ENCODE measurements at regions not wholly inside any gene's neighbourhood (a gene's known extent, or its start where the extent isn't known, plus 50 kb on each side); places are given as distances from the start of the nearest gene placed in this dataset.

DNA sequence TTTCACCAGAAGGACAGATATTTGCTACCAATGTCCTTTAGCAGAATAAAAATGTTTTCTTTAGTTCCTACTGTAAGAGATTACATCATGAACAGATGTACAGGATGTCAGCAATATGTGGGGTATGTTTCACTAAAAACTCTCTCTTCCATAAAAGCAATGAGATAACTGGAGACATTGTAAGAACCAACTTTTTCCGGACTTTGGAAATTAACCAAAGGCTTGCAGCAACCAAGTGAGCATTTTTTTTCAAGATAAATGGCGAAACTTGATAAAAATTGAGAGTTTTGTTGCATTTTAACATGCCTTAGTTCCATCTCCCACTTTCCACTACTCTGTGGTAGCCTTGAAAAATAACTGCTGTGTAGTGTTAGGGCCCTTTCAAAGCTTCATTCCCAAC lies 429.8 kb upstream of the CDH2 start:
- POLR2A ChIA-PET (ENCODE audit: partially characterized antibody), result no interaction called here
- CTCF ChIA-PET (ENCODE audit: partially characterized antibody), result interaction anchor here (1.4 kb wide), 1 partner anchor 10 kb away, joined by 3 read pairs; no protein-coding TSS in a partner anchor
- Histone ChIP-seq H3K23ac (ENCODE audit: insufficient read length) (no peak overlapping the region), H2BK120ac (replicated peaks; ENCODE audit: low read depth, low read length) (no peak overlapping the region), H3K79me1 (ENCODE audit: low read depth, low read length) (no peaks in the 10 kb centered on the region), H3K23me2 (ENCODE audit: low read depth, low read length) (no peaks in the 10 kb centered on the region), H3K14ac (ENCODE audit: insufficient read length) (no peak overlapping the region), H3K4me2 (ENCODE audit: insufficient read depth in 1 of 2, low read depth in 2 of 2, low read length in 2 of 2) (no peak overlapping the region), H3K18ac (ENCODE audit: extremely low read depth, low read length) (no peak overlapping the region), H4K8ac (ENCODE audit: extremely low read depth, insufficient read depth, low read length) (no peak overlapping the region), H3K27me3 (replicated peaks in 1 of 4; ENCODE audit: control insufficient read depth in 3 of 4, extremely low read depth in 1 of 4, insufficient read depth in 3 of 4, low read length in 3 of 4) (no peaks in the 10 kb centered on the region), H3K9ac (replicated peaks in 1 of 4; ENCODE audit: extremely low read depth in 1 of 4, low read depth in 3 of 4, low read length in 3 of 4) (no peak overlapping the region), H4K91ac (replicated peaks; ENCODE audit: insufficient read length, low read length) (no peak overlapping the region), H4K20me1 (replicated peaks in 1 of 2; ENCODE audit: control insufficient read depth in 1 of 2, insufficient read depth in 2 of 2, low read length in 2 of 2) (no peaks in the 10 kb centered on the region), H3K56ac (replicated peaks; ENCODE audit: insufficient read length, low read depth, low read length) (no peak overlapping the region), H3K4me1 (replicated peaks in 1 of 4; ENCODE audit: control insufficient read depth in 3 of 4, insufficient read depth in 4 of 4, low read length in 3 of 4) (no peaks in the 10 kb centered on the region), H2BK12ac (ENCODE audit: low read depth, low read length) (no peak overlapping the region), H4K5ac (ENCODE audit: insufficient read length, low read depth, low read length) (no peak overlapping the region), H2BK15ac (ENCODE audit: low read length) (no peak overlapping the region), H3K27ac (ENCODE audit: low read depth, low read length) (no peak overlapping the region), H3K36me3 (ENCODE audit: control insufficient read depth in 2 of 4, insufficient read depth in 4 of 4, low read length in 3 of 4) (no peaks in the 10 kb centered on the region), H2AK5ac (ENCODE audit: low read depth, low read length) (no peak overlapping the region), H3K79me2 (ENCODE audit: control insufficient read depth in 1 of 2, insufficient read depth in 2 of 2, low read length in 2 of 2) (no peaks in the 10 kb centered on the region), H3K4ac (replicated peaks; ENCODE audit: insufficient read length, low read depth, low read length) (no peak overlapping the region), H3K4me3 (ENCODE audit: extremely low read depth in 1 of 4, insufficient read depth in 2 of 4, low read depth in 3 of 4, low read length in 4 of 4) (no peak overlapping the region), H2BK20ac (ENCODE audit: low read length) (no peak overlapping the region), H3K9me3 (ENCODE audit: insufficient read depth in 2 of 2, low read depth in 1 of 2, low read length in 1 of 2) (no peaks in the 10 kb centered on the region), H2AFZ (ENCODE audit: low read length) (no peak overlapping the region), H2BK5ac (ENCODE audit: low read depth, low read length) (no peak overlapping the region)
- FAIRE-seq (no peak), DNase-seq (ENCODE audit: low read depth in 1 of 2, low spot score in 2 of 2) (no peak)
- no peak for TF ChIP-seq GTF2F1 (IDR thresholded peaks at IDR 0.05; ENCODE audit: borderline replicate concordance, low read depth, low read length)
- TF ChIP-seq PHF8 (conservative IDR thresholded peaks at IDR 0.05; ENCODE audit: low read depth, low read length), result no peak
- TF ChIP-seq MAFK (IDR thresholded peaks at IDR 0.05; ENCODE audit: low read depth, low read length), result no peak
- TF ChIP-seq, protein P1, sequence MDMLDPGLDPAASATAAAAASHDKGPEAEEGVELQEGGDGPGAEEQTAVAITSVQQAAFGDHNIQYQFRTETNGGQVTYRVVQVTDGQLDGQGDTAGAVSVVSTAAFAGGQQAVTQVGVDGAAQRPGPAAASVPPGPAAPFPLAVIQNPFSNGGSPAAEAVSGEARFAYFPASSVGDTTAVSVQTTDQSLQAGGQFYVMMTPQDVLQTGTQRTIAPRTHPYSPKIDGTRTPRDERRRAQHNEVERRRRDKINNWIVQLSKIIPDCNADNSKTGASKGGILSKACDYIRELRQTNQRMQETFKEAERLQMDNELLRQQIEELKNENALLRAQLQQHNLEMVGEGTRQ (IDR thresholded peaks at IDR 0.05; ENCODE audit: low read length), result no peak
- no peak for TF ChIP-seq EP300 (IDR thresholded peaks at IDR 0.05; ENCODE audit: borderline replicate concordance in 1 of 2, low read depth in 2 of 2, low read length in 2 of 2)
- no peak for TF ChIP-seq SP1 (IDR thresholded peaks at IDR 0.05; ENCODE audit: low read depth, low read length)
- TF ChIP-seq FOSL1 (IDR thresholded peaks at IDR 0.05; ENCODE audit: insufficient read depth, low read depth, low read length), result no peak
- TF ChIP-seq TAF7 (optimal IDR thresholded peaks at IDR 0.05; ENCODE audit: borderline replicate concordance, low read depth, low read length), result no peak
- no peak for TF ChIP-seq RXRA (IDR thresholded peaks at IDR 0.05; ENCODE audit: insufficient read depth, low read depth, low read length)
- TF ChIP-seq TCF12 (IDR thresholded peaks at IDR 0.05; ENCODE audit: low read depth, low read length), result no peak
- WGBS, 2 experiments (ENCODE audit: extremely low coverage in 1 of 2, insufficient coverage in 1 of 2, insufficient read length in 1 of 2, insufficient replicate concordance in 2 of 2, low coverage in 1 of 2, low lambda C conversion rate in 2 of 2, missing lambda C conversion rate in 1 of 2), result 91% methylated on average over 2 of the region's 2 CpGs; no CpG with 5 or more reads in 1 of the 2 experiments
